NCI-H1092 treated with DMSO at 0.1 percent for 48 hours (cell line): ENCODE measurements at regions not wholly inside any gene's neighbourhood (a gene's known extent, or its start where the extent isn't known, plus 50 kb on each side); places are given as distances from the start of the nearest gene placed in this dataset.

Experiments
- DNase-seq: peaks from one replicate; lab custom pipeline; 2025; lab: John Stamatoyannopoulos, UW

DNA sequence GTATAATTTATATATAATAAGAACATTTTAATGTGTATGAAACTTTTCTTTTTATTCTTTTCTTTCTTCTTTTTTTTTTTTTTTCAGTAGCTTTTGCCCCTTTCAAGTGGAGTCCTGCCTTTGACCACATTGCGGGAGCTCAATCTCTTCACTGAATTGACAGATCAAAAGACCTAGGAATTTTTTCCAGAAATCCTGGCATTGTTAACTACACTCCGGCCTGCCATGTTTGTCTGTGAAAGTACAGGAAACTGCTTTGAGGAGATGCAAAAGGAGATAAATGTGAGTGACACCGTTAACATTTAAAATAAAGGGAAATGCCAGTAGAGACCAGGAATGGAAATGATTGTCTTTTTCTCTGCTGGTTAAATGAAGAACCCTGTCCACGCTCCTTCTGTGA, 159.3 kb upstream of the VCX3A start:
- DNase-seq: no peak

GRCh38 chrX:6693051-6693450, 158.1 kb upstream of the VCX3A start:
- no peak for DNase-seq

GRCh38 chrX:6685489-6685888, 150.6 kb upstream of the VCX3A start:
- no peak for DNase-seq

DNA sequence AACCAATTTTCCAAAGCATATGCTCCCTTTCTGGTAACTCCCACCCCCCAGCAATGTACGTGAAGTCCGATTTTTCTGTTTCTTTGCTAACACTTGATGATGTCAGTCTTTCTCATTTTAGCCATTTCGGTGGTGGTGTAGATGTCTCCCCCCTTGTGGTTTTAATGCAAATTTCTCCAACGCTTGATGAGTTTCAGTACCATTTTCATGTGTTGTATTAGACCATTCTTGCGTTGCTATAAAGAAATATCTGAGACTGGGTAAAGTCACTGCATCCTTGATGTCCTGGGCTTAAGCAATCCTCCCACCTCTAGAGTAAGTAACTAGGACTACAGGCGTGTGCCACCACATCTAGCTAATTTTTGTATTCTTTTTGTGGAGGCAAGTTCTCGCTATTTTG, 148.4 kb upstream of the VCX3A start:
- DNase-seq: no peak

GRCh38 chrX:6681521-6682145, 146.7 kb upstream of the VCX3A start:
- no peak for DNase-seq

GRCh38 chrX:6679988-6680387, 145.1 kb upstream of the VCX3A start:
- no peak for DNase-seq

DNA sequence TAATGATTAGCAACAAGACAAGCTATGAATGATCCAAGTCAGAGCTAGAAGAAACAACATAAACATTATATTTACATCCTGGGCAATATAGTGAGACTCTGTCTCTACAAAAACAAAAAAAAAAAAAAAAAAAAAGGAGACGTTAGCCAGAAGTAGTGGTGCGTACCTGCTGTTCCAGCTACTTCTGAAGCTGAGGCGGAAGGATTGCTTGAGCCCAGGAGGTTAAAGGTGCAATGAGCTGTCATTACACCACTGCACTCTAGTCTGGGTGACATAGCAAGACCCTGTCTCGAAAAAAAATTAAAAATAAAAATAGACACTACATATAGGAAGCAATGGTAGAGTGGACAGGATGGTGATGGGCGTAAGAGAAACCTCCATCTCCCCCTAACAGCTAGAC, 144.6 kb upstream of the VCX3A start:
- DNase-seq: no peak

GRCh38 chrX:6678313-6678712, 143.4 kb upstream of the VCX3A start:
- DNase-seq: peak; percentile 95

DNA sequence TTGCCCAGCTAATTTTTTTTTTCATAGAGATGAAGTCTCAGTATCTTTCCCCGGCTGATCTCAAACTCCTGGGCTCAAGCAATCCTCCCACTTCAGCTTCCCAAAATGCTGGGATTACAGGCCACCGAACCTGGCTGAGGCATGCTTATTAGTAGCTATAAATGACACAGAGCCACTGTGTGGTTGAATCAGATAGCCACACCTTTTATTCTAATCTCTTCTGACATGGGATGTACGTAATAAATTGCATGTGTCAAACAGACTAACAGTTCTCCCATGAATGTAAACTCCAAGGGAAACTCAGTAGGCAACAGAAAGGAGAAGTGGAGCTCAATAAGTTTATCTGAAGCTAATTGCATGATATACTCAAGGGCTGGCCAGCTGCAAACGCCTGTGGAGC, 139.8 kb upstream of the VCX3A start:
- no peak for DNase-seq

- no peak for DNase-seq
Measured at GRCh38 chrX:6667048-6667768, 132.3 kb upstream of the VCX3A start.

GRCh38 chrX:6666624-6667023, 131.7 kb upstream of the VCX3A start:
- DNase-seq: no peak

GRCh38 chrX:6661736-6662135, 126.8 kb upstream of the VCX3A start:
- DNase-seq: no peak

DNA sequence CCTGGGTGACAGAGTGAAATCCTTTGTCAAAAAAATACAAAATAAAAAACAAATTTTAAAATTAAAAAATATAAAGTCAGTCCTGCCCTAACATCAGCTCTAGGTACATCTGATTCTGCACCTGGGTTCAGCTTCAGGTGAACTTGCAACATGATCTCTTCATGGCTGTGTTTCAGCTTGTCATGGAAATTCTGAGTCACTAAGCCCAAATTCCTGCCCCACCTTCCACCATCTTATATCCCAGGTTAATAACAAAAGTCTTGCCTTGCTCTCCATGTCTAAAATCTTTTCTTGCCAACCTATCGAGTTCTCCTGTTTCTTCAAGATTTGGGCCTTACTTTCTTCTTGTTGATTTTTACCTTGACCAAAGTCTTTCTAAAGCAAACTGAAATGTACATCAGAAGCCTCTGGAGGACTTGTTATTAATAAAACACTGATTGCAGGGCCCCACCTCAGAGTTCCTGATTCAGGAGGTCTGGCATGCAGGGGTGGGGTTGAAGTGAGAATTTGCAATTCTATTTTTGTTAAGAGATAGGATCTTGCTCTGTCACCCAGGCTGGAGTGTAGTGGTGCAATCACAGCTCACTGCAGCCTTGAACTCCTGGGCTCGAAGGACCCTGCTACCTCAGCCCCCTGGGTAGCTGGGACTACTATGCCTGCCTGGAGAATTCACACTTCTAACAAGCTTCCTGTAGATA, 125.8 kb upstream of the VCX3A start:
- DNase-seq: no peak

GRCh38 chrX:6645216-6645615, 110.3 kb upstream of the VCX3A start:
- DNase-seq: no peak

DNA sequence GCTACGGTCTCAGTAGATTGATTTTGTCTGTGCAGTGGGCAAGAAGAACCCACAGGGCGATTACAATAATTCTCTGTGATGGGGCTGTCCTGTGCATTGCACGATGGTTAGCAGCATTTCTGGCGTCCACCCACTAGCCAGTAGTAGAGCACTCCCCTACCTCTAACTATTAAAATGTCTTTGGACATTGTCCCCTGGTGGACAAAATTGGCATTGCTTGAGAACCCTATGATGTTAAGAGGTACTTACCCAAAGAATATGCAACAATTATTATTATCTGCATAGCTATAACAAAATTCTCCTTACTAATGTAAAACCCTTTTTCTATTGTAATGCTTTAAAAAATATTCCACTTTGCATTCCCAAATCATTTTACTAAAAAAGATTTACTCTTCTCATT, 109.5 kb upstream of the VCX3A start:
- DNase-seq: no peak

DNA sequence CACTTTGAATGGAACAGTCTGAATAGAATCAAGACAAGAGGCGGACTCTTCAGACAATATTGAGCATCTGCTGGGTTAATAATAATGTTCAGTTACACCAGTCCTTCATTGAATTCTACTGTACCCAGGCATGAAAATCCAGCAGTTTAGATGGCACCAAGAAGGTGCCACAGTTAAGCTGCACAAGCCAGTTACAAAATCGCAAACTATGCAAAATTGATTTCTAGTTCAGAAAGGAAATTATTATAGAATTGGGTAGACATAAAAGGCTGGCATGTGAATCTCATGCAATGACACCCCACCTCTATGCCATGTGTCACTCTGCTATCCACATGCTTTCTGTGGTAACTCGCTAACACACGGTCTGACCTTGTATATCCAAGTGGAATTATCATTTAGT, 105.8 kb upstream of the VCX3A start:
- no peak for DNase-seq

DNA sequence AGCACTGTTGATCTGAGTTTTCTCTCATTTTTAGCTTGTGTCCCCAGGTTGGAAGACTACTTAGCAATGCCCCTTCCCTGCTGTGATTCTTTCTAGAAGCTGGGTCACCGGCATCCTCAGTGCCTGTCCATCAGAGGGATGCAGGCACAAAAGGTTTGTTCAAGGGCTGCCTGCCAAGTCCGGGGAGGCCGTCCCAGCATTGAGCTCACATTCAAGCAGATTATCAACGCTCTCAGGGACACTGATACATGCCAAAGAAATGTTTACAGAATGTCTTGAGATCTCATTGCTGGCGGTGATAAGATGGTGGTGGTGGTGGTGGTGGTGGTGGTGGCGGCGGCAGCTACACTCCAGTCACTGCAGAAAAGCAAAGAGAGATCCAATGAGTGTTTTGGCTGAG, 79.6 kb upstream of the VCX3A start:
- no peak for DNase-seq

- DNase-seq: no peak
Measured at GRCh38 chrX:6599230-6599860, 64.4 kb upstream of the VCX3A start.
